Kasumi-1 (cell line): ENCODE measurements at regions not wholly inside any gene's neighbourhood (a gene's known extent, or its start where the extent isn't known, plus 50 kb on each side); places are given as distances from the start of the nearest gene placed in this dataset.

Experiments used
- DNase-seq, 2 experiments: peaks; one replicate each; lab custom pipeline; 2025; lab: John Stamatoyannopoulos, UW

DNA sequence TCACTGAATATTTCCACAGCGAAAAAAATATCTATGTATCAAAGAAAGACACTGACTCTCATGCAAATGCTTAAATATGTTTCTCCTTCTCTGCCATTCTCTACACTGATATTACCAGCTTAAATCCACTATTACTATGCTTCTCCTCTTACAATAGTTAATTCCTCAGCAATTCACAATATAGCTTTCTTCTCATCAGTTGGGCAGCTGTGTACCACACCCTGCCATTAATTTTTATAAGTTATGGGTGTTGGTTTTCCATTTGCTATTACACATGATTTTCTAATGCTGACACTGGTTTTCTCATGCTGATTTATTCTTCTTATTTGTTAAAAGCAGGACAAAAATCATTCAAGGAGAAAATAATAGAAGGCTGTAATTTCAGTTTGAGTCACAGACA, 251.8 kb downstream of the TBX15 start:
- DNase-seq: no peak

DNA sequence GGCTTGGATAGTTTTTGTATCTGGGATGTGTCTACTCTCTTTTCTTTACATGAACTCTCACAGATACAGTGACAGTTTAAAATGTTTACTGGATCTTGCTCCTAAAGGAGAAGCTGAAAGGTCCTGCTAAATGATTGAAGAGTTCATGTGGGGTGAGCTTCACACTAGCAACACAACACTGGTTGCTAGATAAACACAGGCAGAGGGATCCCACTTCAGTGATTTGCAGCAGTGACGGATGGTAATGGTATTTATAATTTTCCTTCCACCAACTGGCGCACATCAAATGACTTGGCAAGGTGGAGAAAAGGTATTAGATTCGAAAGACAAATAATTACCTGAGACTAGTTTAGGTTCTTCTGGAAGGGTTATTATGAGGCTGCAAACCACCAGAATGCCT, 270.2 kb downstream of the TBX15 start:
- no peak for DNase-seq

DNA sequence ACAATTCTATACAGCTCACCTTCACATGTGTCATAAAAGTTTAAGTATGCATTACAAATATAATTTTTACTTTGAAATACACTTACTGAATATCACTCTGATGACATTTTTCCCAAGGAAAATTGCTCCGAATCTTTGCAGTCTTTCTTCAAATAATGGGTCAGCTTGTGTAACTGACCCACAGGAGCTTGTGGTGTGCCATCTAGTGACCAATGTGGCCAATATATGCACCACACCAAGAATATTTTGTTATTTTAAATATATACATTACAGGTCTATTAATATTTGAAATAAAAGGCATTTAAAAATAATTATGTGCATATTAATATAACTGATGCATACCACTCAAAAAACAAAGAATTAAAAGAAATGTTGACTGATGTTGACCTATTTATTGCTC, 271.4 kb downstream of the TBX15 start:
- DNase-seq: no peak

DNA sequence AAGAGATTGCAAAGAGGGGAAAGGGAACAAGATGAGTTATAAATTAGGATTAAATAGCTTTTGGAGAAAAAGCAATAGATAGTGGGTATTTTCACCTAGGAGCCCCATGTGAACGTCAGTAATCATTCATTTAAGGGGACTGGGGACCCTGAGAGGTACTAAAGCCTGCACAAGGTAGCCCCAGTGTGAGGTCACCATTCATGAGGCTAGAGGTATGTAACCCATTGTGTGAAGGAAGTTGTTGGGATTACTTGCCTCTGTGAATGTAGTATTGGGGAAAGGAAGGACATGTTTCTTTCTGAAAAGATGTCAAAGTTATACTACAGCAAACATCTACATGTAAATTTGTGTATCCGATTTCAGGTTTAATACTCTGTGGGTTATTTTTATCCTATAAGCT, 276.8 kb downstream of the TBX15 start:
- DNase-seq: no peak

DNA sequence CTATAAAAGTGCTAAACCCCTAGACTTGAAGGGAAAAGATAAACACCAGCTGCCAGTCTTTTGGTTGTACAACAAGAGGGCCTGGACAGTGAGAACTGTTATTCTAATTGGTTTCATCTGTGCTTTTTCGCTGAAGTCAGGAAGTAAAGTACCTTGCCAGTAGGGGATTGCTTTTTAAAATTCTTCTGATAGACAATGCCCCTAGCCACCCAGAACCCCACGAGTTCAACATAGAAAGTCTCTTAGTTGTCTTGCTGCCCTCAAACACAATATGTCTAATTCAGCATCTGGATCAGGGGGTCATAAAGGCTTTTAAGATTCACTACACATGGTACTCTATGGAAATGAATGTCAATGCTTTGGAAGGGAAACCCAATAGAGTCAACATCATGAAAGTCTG, 289.2 kb downstream of the TBX15 start:
- no peak for DNase-seq

DNA sequence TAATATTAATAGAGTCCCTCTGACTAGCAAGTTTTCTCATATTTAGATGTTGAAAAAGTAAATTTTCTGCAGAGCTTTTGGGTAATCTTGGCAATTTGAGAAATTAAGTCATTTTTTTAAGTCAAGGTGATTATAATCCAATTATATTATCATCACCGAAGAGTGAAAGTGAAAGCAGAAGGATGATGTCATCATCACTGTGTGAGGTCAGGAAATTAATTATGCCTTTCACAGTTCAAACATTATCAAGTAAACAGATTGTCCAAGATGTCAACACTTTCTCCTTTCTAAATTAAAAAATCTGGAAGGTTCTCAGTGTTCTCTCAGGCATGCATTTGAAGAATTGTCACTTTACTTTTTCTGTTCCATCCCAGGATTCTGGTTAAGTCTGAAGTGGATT, 296.0 kb downstream of the TBX15 start:
- DNase-seq: no peak

DNA sequence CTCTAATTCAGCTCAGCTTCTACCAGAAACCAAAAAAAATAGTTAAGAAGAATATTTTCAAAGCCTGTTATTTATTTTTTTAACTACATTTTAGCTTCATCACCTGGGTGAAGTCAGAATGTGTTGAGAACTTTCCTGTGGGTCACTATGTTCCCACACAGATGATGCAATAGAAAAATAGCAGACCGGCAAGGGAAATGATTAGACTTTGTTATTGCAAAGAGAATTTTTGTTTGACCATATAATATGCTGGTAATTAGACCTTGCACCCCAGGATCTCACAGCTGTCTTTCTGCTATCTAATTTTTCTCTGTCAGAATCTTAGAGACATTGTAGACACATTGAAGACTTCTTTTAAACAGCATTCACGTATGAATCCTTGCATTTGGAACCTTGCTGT, 299.3 kb downstream of the TBX15 start:
- no peak for DNase-seq

DNA sequence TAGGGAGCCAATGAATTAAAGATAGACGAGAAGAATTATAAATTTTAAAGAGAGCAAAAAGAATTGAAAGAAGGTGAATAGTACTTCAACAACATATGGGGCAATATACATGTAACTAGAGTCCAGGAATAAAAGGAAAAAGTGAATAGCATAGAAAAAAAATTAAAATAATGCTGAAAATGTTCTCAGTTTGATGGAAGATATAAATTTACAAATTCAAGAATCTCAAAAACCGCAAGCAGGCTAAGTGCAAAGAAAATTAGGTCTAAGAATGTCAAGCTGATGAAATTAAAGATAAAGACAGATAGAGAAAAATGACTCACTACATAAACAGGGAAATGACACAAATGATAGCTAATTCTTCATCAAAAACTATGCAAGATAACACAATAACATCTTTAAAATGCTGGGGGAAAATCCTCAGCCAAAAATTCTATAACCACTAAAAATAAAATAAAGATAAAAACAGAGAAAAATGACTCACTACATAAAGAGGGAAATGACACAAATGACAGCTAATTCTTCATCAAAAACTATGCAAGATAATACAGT, 326.3 kb downstream of the TBX15 start:
- no peak for DNase-seq

DNA sequence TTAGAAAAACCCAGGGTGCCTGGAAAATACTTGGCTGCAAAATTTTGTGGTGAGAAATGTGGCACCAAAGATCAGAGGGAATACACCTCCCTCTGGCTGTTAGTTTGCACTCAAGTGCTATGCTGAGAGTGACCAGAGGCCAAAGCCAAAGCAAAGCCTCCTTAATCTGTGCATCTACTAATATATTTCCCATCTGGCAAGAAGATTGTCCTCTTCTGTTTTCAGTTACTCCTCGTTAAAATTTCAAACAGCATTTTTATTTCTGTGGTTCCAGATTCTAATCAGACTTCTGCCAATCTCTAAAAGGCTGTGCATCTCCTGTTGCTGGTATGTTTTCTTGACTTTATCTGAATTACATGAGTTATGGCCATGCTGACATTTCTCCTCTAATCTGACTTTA, 327.4 kb downstream of the TBX15 start:
- DNase-seq: no peak

DNA sequence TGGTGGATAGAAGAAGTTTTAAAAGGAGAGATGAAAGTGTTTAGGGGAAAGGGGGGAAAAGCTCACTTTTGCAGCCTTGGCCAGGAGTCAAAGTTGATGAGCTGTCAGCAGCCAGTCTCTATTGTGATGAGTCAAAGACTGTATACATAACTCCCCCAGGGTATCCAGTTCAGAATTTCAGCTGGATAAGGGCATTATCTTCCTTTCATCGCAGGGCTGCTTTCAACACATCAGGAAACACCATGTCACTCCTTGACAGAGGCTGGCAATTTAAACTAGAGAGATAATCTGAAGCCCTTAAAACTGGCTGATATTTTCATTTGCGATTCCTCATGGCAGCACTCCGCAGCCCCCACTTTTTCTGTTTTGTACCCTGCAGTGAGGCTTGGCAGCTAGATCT, 328.5 kb downstream of the TBX15 start:
- DNase-seq: no peak

DNA sequence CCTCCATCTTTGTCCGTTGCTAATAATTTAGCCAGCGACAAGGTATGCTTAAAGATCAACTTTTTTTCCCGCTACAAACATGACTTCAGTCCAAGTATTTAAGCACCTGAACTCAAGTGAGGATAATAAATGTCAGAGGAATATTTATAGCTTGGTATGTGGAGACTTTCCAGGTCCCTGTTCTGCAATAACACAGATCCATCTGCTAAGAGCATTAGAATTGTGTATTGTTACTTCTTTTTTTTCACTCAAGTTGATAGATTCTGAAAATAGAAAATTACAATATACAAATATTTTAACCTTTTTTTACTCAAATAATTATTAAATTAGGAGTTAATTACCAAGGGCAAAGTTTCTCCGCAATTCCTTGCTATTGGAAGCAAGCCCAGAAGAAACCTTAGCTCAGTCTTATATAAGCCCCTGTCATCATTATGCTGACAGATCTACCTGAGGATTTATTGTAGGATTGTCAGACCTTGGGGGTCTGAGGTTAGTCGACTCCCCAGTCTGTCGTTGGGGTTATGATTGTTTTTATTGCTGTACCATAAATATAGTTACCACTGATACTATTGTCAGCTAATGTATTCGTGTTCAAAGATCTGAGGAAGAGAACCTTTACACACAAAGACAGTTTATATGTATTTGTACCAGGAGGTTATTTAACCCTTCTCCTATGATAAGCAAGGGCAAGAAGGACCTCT, 337.9 kb downstream of the TBX15 start:
- DNase-seq: no peak

DNA sequence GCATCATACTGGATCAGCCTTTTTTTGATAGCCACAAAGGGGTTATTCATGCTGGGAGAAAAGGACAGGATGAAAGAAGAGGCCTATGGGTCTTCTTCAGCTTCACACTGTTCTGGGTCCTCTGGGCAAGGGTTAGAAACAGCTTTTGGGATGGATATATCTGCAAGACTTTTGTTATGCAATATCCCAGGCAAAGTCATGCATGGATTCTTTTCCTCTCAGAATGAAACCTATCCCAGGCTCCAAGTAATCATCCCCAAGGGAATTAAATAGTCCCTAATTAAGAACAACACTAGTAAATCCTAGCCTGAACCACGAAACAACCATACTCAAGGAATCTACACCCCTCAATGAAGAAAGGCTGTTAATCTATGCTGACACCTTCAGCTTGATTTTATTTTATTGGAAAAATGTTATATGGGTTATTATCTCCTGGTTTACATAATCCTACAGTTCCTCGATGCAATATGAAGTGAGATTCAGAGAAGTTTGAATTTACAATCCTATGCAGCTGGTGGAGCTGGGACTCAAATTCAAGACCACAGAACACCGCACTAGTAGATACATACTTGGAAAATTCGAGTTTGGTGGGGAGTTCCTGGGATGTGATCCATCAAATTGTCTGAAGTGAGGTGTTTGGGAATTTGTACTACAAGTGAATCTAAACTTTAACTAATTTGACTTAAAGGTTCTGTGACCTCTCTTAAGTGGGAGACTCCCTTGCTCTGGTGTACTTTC, 338.6 kb downstream of the TBX15 start:
- DNase-seq: no peak

DNA sequence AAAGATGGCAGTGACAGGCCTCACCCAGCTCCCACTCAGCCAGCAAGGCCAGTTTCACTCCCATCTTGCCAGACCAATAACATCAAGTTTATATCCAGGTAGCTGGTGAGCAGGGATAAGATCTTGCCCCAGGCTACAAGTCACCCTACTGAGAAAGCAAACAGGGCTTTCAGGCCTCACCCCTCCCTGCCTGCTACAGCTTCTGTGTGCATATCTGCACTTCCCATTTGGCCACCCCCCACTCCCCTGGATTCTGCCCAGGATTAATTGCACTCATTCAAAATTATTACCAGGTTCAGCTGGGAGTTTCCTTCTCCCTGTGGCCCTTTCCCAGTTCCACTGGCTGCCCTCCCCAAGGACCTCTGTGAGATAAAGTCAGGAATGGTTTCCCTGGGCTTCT, 352.1 kb downstream of the TBX15 start:
- no peak for DNase-seq

DNA sequence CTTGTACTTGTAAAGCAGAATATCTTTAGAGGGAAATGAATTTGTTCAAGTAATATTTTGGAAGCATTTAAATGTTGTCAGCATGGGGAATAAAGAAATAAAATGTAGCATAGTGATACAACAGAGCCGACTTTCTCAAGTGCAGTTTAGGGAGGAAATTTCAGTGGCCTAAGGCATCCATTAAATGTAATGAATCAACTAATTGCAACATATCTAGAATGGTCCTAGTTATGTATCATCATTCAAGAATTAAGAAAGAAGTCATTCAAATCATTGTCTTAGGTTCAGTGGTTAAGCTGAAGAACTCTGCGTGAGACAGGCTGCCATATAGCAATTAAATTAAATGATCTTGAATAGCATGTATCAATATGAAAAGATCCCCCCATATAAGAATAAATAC, 360.7 kb downstream of the TBX15 start:
- DNase-seq: no peak

DNA sequence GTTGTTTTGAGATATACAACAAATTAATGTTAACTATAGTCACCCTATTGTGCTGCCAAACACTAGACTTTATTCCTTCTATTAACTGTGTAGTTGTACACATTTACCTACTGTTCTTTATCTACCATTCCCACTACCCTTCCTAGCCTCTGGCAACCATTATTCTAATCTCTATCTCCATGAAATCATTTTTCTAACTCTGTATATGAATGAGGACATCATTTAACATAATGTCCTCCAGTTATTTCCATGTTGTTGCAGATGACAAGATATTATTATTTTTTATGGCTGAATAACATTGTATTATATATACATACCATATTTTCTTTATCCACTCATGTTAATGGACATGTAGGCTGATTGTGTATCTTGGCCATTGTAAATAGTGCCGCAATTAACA, 366.3 kb downstream of the TBX15 start:
- DNase-seq: no peak

DNA sequence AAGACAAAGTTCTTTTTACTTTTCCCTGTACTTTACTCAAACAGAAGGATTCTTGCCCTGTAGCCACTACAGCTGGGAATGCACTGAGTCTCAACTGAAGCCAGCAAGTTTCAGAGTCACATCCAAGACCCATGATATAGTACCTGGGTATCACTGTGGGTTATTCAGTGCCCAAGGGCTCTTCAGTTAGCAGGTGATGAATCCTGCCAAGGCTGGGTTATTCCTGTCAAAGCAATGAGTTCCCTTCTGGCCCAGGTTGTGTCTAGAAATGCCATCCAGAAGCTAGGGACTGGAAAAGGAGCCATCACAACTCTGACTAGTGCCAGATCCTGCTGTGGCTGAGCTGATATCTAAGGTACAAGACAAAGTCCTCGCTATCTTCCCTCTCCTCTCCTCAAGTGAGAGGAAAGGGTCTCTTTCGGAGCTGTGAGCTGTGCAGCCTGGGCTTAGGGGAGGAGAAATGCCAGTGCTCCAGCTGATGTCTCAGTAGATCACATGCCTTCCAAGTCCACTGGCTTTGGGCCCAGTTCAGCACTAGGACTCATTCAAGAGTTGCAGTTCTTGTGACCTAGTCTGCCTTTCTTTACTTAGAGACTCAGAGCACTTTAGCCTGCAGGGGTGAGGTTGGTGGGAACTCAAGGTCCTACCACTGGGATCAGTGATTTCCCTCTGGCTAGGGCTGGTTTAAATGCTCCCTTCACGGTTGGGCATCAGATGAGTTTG, 369.4 kb downstream of the TBX15 start:
- no peak for DNase-seq

DNA sequence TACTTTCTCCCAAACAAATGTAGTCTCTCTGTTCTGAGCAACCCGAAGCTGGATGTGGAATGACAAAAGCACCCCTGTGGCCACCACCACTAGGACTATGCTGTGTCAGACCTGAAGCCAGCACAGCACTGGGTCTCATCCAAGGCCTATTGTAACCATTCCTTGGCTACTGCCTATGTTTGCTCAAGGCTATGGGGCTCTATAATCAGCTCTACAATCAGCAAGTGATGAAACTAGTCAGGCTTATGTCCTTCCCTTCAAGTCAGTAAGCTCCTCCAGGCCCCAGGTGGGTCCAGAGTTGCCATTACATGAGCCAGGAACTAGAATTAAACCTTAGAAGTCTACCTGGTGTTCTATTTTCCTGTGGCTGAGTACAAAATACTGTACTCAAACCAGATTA, 370.2 kb downstream of the TBX15 start:
- DNase-seq: no peak

DNA sequence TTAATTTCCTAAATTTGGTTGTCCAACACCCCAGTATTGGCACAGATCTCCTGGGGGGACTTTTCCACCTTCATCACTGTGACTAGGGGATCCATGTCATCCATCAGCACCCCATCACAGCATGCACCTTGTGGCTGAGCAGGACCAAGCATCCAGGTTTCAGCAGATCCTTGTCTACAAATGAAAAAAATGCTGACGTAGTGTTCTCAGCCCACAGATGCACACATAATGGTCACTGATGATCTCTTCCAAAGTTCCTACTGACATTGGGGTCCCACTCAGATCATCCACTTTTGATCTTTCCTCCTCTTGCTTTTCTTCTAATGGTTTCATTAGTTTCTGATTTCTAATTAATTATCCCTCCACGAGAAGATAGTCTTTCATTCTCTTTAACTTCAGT, 373.1 kb downstream of the TBX15 start:
- no peak for DNase-seq

DNA sequence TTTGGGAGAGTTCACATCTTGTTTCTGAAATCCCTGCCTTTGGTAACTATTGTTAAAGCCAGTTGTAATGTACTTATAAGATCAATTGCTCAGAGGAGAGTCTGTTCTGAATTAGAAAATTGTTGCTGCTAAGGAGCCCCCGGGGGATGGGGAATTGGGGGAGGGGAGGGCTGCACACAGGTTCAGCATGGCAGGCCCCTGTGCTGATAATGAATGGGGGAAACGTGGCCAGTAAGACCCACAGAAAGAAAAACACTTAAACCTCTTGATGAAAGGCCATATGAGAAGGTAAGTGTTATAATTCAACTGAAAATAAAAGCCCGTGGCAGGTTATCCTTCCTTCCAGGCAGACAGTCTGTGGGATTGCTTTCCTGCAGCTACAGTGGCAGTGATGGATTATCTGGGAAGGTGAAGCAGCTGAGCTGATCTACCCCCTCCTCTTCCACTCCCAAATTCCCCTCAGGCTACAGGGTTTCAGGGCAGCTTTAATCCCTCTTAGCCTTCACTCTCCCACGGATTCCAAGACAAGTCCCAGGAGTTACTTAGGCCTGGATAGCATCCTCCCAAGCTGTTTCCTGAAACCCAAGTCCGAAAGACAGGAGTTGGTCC, 398.8 kb downstream of the TBX15 start:
- DNase-seq: no peak

DNA sequence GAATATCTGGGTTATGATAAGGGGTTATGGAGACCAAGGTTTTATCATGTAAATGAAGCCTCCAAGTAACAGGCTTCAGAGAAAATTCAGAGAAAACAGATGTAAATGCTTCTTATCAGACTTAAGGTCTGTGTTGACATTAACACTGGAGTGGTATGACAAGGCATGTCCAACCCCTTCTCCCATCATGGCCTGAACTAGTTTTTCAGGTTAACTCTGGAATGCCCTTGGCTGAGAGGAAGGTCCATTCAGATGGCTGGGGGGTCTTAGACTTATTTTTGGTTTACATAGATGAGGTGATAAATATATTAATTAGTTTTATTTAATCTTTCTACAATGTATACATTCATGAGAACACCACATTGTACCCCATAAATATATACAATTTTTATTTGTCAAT, 399.6 kb downstream of the TBX15 start:
- no peak for DNase-seq

DNA sequence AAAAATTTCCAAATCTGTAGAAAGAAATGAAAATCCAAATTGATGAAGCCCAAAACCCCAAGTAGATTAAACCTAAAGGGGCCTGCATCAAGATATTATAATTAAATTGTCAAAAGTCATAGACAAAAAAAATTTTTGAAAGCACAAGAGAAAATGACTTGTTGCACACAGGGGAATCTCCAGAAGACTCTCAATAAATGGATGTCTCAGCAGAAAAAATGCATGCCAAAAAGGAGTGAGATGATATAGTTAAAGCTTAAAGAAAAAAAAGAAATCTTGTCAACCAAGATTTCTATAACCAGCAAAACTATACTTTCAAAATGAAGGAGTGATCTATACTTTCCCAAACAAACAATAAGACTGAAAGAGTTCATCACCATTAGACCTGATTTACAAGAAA, 393.2 kb upstream of the SPAG17 start:
- no peak for DNase-seq

DNA sequence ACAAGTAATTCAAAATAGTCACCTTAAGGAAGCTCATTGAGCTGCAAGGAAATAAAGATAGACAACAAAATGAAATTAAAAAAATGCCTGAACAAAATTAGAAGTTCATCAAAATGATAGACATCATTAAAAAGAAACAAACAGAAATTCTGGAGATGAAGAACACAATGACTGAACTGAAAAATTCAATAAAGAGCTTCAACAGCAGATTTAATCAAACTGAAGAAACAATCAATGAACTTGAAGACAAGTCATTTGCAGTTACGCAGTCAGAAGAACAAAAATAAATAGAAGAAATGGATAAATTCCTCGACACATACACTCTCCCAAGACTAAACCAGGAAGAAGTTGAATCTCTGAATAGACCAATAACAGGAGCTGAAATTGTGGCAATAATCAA, 390.0 kb upstream of the SPAG17 start:
- DNase-seq: no peak
